CD4-positive, alpha-beta T cell treated with Interferon gamma for 1 hour (primary cell): ENCODE measurements at regions not wholly inside any gene's neighbourhood (a gene's known extent, or its start where the extent isn't known, plus 50 kb on each side); places are given as distances from the start of the nearest gene placed in this dataset.
"Not testable (repeated sequence)": the region's sequence is repeated elsewhere in the genome, so short reads cannot be mapped to it uniquely, and the experiment has no call there.

Source experiments
- DNase-seq: peaks from one replicate; pipeline ENCODE4 v3.0.0-alpha.2; 2020

- DNase-seq: no peak
Observed at GRCh38 chr6:10174761-10175160, 240.1 kb downstream of the TFAP2A start.

- no peak for DNase-seq
Observed at GRCh38 chr6:10174056-10174455, 240.8 kb downstream of the TFAP2A start.

GRCh38 chr6:10171706-10172105 lies 243.2 kb downstream of the TFAP2A start:
- not testable (repeated sequence) for DNase-seq

GRCh38 chr6:10170816-10171215 lies 244.1 kb downstream of the TFAP2A start:
- no peak for DNase-seq

- no peak for DNase-seq
Observed at GRCh38 chr6:10166031-10166430, 248.8 kb downstream of the TFAP2A start.

GRCh38 chr6:10163203-10163962 lies 251.5 kb downstream of the TFAP2A start:
- no peak for DNase-seq

GRCh38 chr6:10156875-10157274 lies 258.0 kb downstream of the TFAP2A start:
- DNase-seq: no peak

- no peak for DNase-seq
Observed at GRCh38 chr6:10154251-10154650, 260.6 kb downstream of the TFAP2A start.

GRCh38 chr6:10151144-10151915 lies 263.5 kb downstream of the TFAP2A start:
- no peak for DNase-seq

GRCh38 chr6:10149603-10150002 lies 265.3 kb downstream of the TFAP2A start:
- no peak for DNase-seq

- no peak for DNase-seq
Observed at GRCh38 chr6:10146715-10147451, 268.0 kb downstream of the TFAP2A start.

GRCh38 chr6:10144772-10145171 lies 270.1 kb downstream of the TFAP2A start:
- no peak for DNase-seq

GRCh38 chr6:10141746-10142443 lies 273.0 kb downstream of the TFAP2A start:
- DNase-seq: no peak

GRCh38 chr6:10140824-10141223 lies 274.1 kb downstream of the TFAP2A start:
- no peak for DNase-seq

- no peak for DNase-seq
Observed at GRCh38 chr6:10140136-10140535, 274.7 kb downstream of the TFAP2A start.

- no peak for DNase-seq
Observed at GRCh38 chr6:10138917-10139316, 276.0 kb downstream of the TFAP2A start.

- DNase-seq: no peak
Observed at GRCh38 chr6:10136636-10137035, 278.2 kb downstream of the TFAP2A start.

- DNase-seq: not testable (repeated sequence)
Observed at GRCh38 chr6:10134185-10134584, 280.7 kb downstream of the TFAP2A start.

- no peak for DNase-seq
Observed at GRCh38 chr6:10128721-10129120, 286.2 kb downstream of the TFAP2A start.

- DNase-seq: no peak
Observed at GRCh38 chr6:10122164-10122563, 292.7 kb downstream of the TFAP2A start.

GRCh38 chr6:10112871-10113549 lies 301.9 kb downstream of the TFAP2A start:
- no peak for DNase-seq

GRCh38 chr6:10111975-10112374 lies 302.9 kb downstream of the TFAP2A start:
- no peak for DNase-seq
